HFF-Myc (cell line): ENCODE measurements at regions not wholly inside any gene's neighbourhood (a gene's known extent, or its start where the extent isn't known, plus 50 kb on each side); places are given as distances from the start of the nearest gene placed in this dataset.
"Not testable (repeated sequence)": the region's sequence is repeated elsewhere in the genome, so short reads cannot be mapped to it uniquely, and the experiment has no call there.

Source experiments
- DNase-seq: peaks from one replicate; pipeline ENCODE4 v3.0.0-alpha.2; 2011; ENCODE audit warnings: low read depth; ENCODE audit errors: extremely low read depth
- H3K4me3 ChIP-seq: replicated peaks from 2 replicates; pipeline ENCODE4 v1.5.1; 2011; ENCODE audit warnings: low read depth, mild to moderate bottlenecking, control low read depth, low read length
- TF ChIP-seq, protein P1 (sequence below): IDR thresholded peaks from 2 replicates; pipeline ENCODE4 v1.5.1; 2012; ENCODE audit warnings: mild to moderate bottlenecking, low read depth, low read length, control low read depth; ENCODE audit errors: missing control alignments

DNA sequence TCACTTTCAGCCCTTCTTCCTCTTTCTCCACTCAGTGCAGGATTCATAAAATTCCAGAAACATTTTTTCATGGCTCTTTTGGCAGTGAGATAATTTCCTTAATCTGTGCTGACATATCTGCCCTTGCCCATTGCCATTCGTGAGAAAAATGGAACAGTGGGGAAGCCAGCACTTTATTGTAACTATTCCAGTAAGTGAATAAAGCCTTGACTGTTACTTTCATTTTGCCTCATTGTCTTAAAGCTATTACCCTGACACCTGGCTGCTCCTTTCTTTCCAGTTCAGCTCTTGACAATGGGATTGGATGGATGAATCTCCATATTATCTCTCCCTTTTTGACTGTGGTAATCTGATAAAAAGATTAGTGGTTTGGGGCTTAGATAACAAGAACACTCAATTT, 1068.1 kb upstream of the PCDH20 start:
- DNase-seq, result no peak
- TF ChIP-seq, protein P1, sequence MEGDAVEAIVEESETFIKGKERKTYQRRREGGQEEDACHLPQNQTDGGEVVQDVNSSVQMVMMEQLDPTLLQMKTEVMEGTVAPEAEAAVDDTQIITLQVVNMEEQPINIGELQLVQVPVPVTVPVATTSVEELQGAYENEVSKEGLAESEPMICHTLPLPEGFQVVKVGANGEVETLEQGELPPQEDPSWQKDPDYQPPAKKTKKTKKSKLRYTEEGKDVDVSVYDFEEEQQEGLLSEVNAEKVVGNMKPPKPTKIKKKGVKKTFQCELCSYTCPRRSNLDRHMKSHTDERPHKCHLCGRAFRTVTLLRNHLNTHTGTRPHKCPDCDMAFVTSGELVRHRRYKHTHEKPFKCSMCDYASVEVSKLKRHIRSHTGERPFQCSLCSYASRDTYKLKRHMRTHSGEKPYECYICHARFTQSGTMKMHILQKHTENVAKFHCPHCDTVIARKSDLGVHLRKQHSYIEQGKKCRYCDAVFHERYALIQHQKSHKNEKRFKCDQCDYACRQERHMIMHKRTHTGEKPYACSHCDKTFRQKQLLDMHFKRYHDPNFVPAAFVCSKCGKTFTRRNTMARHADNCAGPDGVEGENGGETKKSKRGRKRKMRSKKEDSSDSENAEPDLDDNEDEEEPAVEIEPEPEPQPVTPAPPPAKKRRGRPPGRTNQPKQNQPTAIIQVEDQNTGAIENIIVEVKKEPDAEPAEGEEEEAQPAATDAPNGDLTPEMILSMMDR, result no peak
- H3K4me3 ChIP-seq, result no peak overlapping the region

DNA sequence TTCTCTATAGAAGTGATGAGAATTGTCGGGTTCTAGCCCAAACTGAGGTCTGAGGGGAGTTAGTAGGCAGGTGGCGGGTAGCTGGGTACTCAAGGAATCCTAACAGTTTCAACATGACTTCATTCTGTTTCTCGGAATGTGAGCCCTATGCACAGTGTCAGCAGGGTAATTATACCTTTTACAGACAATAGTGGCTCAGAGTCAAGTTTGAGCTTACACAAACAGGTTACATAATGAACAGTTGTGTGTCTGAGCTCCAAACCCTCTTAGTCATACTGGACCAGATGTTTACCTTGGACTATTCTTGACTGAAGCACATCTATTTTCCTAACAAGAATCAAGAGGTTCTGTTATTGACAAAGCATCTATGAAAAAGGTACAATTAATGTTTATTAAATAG, 1066.7 kb upstream of the PCDH20 start:
- H3K4me3 ChIP-seq, result no peak overlapping the region
- no peak for DNase-seq
- TF ChIP-seq, protein P1, result no peak

DNA sequence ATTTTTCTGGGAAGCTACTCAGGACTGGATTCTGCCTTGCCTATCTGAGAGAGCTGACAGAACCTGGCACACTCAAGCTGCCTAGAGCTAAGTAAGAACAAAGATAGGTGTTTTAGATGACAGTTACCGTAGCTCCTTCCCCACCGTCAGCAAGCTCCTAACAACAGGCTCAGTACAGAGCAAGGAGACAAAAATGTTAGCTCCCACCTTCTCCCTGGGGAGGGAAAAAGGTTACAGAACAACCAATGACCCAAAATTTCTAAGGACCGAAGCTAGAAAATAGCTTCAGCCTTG, 1058.2 kb upstream of the PCDH20 start:
- TF ChIP-seq, protein P1, result no peak
- H3K4me3 ChIP-seq, result no peak overlapping the region
- no peak for DNase-seq

DNA sequence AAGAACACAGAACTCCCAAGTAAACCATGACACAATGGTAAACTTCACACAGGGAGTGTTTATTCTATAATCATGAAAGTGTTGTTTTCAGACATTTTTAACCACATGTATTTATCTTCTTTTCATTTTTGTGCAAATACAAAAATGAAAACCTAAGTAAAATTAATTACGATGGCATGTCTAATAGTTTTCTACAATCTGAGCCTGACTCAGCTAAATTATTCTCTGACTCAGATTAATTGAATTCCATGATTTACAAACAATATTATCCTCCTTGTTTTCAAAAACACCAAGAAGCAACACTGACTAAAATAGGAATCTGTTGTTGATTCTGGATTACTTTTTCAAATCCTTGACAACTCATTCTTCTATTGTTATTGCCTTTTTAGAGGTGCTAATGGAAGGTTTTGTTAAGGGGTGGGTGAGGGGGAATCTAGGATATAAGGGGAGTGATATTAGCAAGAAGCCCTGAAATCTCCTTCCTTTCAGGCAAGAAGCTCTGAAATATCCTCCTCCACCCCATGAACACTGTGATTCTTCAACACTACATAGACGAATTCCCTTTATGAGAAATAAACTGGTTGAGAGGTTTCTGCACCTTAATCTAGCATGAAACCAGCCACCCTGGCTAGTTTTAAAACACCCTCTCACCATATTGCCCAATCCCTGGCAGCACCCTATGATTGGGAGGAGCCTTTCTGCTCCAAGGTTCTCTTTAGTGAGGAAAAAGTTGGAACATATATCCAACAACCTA, 1057.7 kb upstream of the PCDH20 start:
- H3K4me3 ChIP-seq, result no peak overlapping the region
- TF ChIP-seq, protein P1, result no peak
- DNase-seq, result no peak

DNA sequence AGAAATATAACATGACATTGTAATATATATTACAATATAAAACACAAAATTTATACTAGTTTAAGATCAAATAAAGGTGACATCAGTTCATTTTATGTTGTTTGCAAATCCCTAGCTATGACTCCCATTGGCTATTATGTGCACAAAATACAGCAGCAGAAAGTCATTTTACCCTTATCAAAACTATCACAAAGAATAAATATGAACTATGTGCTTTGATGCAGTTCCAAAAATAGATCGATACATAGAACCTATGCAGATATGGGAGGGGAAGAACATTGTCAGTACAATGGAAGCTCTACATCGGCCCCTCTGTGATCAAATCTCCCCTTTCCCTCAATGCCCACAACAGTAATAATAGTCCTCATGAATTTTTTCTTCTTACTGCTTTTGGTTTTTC, 1038.1 kb upstream of the PCDH20 start:
- TF ChIP-seq, protein P1, result no peak
- DNase-seq, result no peak
- H3K4me3 ChIP-seq, result no peak overlapping the region

DNA sequence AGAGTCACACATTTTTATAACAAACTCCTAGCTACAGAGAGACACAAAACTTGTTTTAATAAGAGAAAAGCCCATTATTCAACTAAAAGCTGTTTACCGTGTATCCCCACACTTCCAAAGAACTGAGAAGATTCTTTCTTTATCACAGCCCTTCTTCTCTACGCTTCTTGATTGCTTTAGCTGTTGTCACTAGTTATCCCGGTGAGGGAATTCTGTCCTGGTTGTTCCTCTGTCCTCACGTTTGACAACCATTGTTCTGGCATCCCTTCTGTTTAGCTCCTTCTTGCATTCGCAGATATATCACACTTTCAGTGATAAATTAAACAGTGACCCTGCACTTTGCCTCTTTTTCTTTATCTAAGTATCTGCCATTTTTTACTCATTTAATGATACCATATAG, 1035.1 kb upstream of the PCDH20 start:
- H3K4me3 ChIP-seq, result no peak overlapping the region
- DNase-seq, result no peak
- TF ChIP-seq, protein P1, result no peak

DNA sequence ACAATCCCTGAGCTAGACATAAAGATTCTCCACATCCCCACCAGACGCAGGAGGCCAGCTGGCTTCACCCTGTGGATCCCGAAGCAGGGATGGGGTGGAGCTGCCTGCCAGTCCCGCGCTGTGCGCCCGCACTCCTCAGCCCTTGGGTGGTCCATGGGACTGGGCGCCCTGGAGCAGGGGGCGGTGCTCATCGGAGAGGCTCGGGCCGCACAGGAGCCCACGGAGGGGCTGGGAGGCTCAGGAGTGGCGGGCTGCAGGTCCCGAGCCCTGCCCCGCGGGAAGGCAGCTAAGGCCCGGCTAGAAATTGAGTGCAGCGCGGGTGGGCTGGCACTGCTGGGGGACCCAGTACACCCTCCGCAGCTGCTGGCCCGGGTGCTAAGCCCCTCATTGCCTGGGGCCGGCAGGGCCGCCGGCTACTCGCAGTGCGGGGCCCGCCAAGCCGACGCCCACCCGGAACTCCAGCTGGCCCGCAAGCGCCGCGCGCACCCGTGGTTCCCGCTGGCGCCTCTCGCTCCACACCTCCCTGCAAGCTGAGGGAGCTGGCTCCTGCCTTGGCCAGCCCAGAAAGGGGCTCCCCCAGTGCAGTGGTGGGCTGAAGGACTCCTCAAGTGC, 1032.2 kb upstream of the PCDH20 start:
- not testable (repeated sequence) for DNase-seq, H3K4me3 ChIP-seq
